GM18870 (cell line): ENCODE measurements at regions not wholly inside any gene's neighbourhood (a gene's known extent, or its start where the extent isn't known, plus 50 kb on each side); places are given as distances from the start of the nearest gene placed in this dataset.
"Not testable (repeated sequence)": the region's sequence is repeated elsewhere in the genome, so short reads cannot be mapped to it uniquely, and the experiment has no call there.

ENCODE experiments used
- ATAC-seq: cut with Tn5 transposase; IDR thresholded peaks from one replicate; pipeline ENCODE4 v1.9.1; 2021; ENCODE audit warnings: moderate library complexity; ENCODE audit not compliant: unreplicated experiment

GRCh38 chr2:13923823-13924222 lies 708.7 kb upstream of the LRATD1 start:
- ATAC-seq: no peak

GRCh38 chr2:13942111-13942510 lies 690.4 kb upstream of the LRATD1 start:
- no peak for ATAC-seq

DNA sequence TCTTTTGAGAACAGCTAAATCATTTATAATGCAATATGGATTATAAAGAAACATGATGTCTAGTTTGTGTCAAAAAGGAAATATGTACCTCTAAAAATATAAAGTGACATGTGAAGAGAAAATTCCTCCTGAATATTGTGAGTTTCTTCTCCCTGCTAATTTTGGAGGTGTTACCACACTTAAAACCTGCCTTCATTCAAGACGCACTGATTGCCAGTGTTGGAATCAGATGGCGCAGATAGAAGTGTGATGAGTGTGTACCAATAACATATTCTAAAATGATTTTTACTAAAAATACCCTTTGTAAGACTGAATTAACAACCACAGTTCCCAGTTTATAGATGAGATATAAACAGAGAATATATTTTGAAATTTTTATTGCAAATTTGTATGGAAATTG lies 681.8 kb upstream of the LRATD1 start:
- ATAC-seq: no peak

DNA sequence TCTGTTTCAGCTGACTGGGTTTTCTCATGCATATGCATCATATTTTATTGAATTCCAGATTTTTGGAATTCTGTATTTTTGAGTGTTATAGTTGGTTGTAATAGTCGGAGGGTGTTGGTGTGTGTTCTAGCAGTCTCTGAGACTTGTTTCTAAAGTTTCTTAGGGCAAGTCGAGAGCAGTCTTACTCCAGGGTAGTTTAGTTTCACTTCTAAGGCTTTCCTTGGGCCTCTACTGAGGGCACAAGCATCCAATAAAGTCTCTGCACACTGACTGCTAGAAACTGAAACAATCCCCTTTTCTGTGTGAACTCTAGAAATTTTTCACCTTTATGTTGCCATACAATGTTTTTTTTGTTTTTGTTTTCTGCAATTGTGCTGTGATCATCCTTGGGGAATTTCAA lies 663.7 kb upstream of the LRATD1 start:
- ATAC-seq: no peak

DNA sequence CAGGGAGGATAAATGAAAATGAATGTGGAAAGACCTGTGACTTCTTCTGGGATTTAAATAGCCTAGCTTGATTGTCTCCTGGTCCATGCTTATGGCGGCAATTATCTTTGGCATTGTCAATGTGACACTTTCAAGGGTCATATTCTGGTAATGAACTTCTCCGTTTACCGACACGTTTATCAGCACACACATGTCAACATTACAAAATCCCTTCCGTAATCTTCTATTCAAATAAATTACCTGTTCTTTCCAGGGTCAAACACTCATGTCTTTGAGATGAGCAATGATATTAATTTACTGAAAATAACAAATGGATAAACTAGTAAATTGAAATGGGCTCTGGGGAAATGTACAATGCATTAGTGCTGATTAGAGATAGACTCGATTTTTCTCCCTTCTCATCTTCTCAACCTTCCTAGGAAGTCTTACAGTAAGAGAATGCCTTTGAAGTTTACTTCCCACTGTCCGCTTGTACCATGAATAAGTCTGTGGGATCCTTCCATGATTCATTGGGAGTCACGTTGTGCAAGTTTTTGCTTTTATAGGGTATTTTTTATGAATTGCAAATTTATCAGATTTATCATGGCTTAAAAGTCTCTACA lies 646.3 kb upstream of the LRATD1 start:
- no peak for ATAC-seq

- no peak for ATAC-seq
Observed at GRCh38 chr2:13996527-13996926, 636.0 kb upstream of the LRATD1 start.

DNA sequence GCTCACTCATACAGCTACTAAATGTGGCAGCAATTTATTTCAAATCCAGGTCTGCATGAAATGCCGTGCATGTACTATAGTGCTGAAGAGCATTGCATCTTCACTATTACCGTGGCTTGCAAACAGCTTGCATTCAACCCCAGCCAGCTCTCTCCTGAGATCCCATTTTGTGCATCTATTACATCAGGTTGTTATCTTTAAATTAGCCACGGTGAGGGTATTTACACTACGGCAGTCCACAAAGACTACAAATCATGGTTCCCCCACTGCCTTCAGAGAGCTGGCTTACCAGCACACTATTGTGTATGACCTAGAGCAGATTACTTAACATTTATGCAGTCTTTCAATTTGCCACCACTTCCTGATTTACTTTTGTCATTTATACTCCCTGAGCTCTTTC lies 621.3 kb upstream of the LRATD1 start:
- ATAC-seq: no peak

- ATAC-seq: no peak
Observed at GRCh38 chr2:14015113-14015630, 617.3 kb upstream of the LRATD1 start.

DNA sequence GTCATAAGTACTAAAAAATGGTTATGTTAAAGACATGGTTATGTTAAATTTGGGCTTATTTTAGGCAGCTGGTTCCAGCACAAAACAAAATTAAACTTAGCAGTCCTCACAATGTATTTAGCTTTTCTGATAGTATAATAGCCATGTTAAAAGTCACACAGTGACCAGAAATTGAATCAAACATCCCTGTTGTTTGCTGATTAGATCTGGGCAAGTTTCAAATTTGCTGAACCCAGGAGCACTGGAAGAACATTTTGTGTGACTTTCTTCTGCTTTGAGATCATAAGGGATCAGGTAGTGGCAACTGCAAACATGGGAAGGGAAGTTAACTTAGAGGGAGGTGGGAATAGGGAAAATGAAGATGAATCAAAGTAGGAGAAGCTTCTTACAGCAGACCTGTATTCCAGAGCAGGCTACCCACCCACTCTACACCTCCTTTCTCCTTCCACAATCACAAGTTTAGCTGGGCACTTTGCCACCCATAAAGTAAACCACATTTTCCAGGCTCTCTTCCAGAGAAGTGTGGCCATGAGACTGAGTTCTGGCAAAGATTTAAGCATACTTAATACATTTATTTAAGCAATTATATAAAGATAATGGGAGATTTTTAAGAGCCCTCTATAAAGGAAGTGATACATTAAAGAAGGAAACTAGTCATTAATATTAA lies 616.1 kb upstream of the LRATD1 start:
- ATAC-seq: no peak

DNA sequence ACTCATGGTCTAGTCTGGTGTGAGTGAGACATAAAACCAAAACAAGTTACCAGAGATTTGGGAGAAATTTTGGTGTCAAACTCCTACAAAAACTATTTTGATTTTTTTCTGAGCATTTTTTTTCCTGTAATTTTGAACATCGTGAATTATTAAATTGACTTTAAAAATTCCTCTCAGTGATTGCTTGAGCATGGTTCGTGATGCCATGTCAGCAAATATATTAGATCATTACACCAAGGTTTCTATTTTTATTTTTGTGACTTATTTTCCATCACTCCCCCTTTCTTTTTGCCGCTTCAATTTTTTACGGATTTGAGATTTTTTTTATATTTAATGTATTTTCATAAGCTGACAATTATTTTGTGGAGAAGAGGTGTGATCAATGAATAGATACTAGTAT lies 613.9 kb upstream of the LRATD1 start:
- ATAC-seq: no peak

DNA sequence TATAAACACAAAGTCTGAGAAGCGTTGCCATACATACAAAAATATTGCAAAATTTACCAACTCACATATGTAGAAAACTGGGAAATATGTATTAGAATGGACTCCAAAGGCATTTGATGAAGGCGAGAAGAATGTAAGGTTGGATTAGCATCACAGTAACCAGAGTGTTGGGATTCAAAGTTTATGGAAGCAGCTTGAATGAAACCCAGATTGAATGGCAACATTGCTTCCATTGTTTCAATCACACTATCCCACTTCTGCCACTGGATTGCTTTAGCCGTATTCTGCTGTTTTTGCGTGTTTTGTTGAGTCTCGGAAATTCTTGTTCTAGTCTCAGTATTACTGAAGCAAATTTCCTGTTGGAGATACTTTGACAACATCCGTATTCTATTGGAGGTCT lies 609.0 kb upstream of the LRATD1 start:
- no peak for ATAC-seq

DNA sequence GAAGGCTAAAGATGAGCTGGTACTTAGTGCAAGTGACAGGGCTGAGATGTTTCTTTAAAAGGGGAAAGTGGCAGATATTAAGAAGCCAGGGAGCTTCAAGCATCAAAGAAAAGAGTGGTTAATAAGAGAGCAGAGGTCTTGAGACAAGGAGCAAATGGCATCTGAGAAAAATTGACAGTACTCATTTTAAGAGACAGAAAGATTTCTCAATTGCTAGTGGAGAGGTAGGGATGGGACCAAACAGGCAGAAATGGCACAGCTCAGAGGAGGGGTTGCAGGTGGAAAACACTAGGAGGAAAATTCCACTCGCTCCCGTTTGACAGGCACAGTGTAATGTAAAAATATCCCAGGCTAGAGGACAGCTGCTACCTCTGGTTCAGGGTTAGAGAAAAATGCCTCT lies 593.4 kb upstream of the LRATD1 start:
- no peak for ATAC-seq

DNA sequence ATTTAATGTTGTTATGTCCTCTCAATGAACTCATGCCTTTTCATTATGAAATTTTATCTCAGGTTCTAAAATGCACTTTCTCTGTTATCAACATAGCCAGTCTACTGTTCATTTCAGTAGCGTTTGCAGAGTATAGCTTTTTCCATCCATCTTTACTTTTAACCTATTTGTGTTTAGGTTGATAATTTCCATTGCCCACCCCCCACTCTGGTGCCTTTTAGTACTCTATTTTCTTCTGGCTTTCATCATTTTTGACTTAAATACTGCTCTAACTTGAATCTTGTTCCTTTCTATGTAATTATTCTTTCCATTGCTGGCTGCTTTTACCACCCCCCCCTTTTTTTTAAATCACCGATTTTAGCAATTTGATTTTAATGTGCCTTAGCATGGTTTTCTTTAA lies 585.0 kb upstream of the LRATD1 start:
- ATAC-seq: no peak

GRCh38 chr2:14051401-14051800 lies 581.1 kb upstream of the LRATD1 start:
- ATAC-seq: no peak

DNA sequence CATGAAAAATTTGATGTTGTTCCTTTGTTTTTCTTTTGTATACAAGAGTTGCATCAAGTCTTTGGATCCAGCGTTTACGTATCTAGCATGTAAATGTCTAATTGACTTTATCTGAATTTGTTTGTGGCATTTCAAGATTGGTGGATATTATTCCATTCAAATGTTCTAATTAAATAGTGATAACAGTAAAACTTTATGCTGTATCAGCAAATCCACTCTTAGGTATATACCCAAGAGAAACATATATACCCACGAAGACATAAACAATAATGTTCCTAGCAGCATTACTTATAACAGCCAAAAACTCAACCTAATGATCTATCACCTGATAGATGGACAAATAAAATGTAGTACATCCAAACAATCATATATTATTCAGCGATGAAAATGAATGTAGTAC lies 579.4 kb upstream of the LRATD1 start:
- ATAC-seq: no peak

- ATAC-seq: no peak
Observed at GRCh38 chr2:14064346-14064745, 568.2 kb upstream of the LRATD1 start.

- no peak for ATAC-seq
Observed at GRCh38 chr2:14072338-14072737, 560.2 kb upstream of the LRATD1 start.

- no peak for ATAC-seq
Observed at GRCh38 chr2:14074691-14075090, 557.8 kb upstream of the LRATD1 start.

- ATAC-seq: no peak
Observed at GRCh38 chr2:14079576-14079975, 552.9 kb upstream of the LRATD1 start.

- ATAC-seq: no peak
Observed at GRCh38 chr2:14081521-14081920, 551.0 kb upstream of the LRATD1 start.

DNA sequence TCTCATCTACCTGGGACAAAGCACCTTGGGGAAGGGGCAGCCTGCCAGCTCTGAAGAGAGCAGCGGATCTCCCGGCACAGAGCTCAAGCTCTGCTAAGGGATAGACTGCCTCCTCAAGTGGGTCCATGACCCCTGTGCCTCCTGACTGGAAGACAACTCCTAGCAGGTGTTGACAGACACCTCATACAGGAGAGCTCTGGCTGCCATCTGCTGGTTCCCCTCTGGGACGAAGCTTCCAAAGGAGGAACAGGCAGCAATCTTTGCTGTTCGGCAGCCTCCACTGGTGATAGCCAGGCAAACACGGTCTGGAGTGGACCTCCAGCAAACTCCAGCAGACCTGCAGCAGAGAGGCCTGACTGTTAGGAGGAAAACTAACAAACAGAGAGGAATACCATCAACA lies 549.9 kb upstream of the LRATD1 start:
- no peak for ATAC-seq

- ATAC-seq: no peak
Observed at GRCh38 chr2:14094592-14094991, 537.9 kb upstream of the LRATD1 start.

DNA sequence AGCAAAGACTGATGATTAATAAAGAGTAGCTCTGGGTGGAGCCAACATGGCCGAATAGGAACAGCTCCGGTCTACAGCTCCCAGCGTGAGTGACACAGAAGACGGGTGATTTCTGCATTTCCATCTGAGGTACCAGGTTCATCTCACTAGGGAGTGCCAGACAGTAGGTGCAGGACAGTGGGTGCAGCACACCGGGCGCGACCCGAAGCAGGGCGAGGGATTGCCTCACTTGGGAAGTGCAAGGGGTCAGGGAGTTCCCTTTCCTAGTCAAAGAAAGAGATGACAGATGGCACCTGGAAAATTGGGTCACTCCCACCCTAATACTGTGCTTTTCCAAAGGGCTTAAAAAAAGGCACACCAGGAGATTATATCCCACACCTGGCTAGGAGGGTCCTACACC lies 533.4 kb upstream of the LRATD1 start:
- ATAC-seq: not testable (repeated sequence)
